SK-N-SH (cell line): ENCODE measurements at regions not wholly inside any gene's neighbourhood (a gene's known extent, or its start where the extent isn't known, plus 50 kb on each side); places are given as distances from the start of the nearest gene placed in this dataset.

Experiments
- CTCF ChIA-PET: fragments of 300-600, 350-600 bp; formaldehyde crosslinking; extraction: SDS; loops from one replicate; lab custom pipeline; 2021; lab: Yijun Ruan, JAX
- POLR2A ChIA-PET: fragments of 350-600 bp; sonication (Branson Sonifier 250); formaldehyde crosslinking; extraction: SDS; loops from one replicate; lab custom pipeline; 2020; ENCODE audit warnings: antibody characterized with exemption, inconsistent platforms; lab: Yijun Ruan, JAX
- DNase-seq: peaks from one replicate; pipeline ENCODE4 v3.0.0; 2012
- H2AFZ ChIP-seq: fragments of 200-600 bp; sonication (generic); 2 replicates; pipeline ENCODE4 v1.8.1; 2016; ENCODE audit warnings: antibody characterized with exemption, mild to moderate bottlenecking, low read depth
- H3F3A ChIP-seq: fragments of 200-600 bp; sonication (generic); replicated peaks from 2 replicates; pipeline ENCODE3; 2016; ENCODE audit warnings: antibody characterized with exemption, mild to moderate bottlenecking; ENCODE audit not compliant: insufficient read depth
- H3K27ac ChIP-seq, 2 experiments: fragments of 200-500 bp in 1 of 2; fragments of 200-600 bp in 1 of 2; sonication (Bioruptor generic) in 1 of 2; sonication (generic), shearing (Covaris generic) in 1 of 2; 2 replicates each; pipeline versions ENCODE4 v1.5.1 to v1.6.1; 2014 to 2016; ENCODE audit warnings: low read depth in 2 of 2, inconsistent platforms in 1 of 2, low read length in 1 of 2, mild to moderate bottlenecking in 1 of 2, mixed read lengths in 1 of 2
- H3K27me3 ChIP-seq: fragments of 200-600 bp; sonication (generic), shearing (Covaris generic); 2 replicates; pipeline ENCODE4 v1.6.1; 2016; ENCODE audit warnings: mixed run types; ENCODE audit not compliant: insufficient read depth
- H3K36me3 ChIP-seq, 2 experiments: fragments of 200-500 bp in 1 of 2; fragments of 200-600 bp in 1 of 2; sonication (Bioruptor generic) in 1 of 2; sonication (generic) in 1 of 2; replicated peaks in 1 of 2; 2 replicates each; pipeline versions ENCODE3 to v1.5.1; 2014 to 2016; ENCODE audit warnings: low read length in 1 of 2, mild to moderate bottlenecking in 1 of 2; ENCODE audit not compliant: insufficient read depth in 2 of 2, control insufficient read depth in 1 of 2
- H3K4me1 ChIP-seq, 2 experiments: fragments of 200-500 bp in 1 of 2; fragments of 200-600 bp in 1 of 2; sonication (Bioruptor generic) in 1 of 2; sonication (generic), shearing (Covaris generic) in 1 of 2; 2 replicates each; pipeline versions ENCODE4 v1.5.1 to v1.6.1; 2014 to 2016; ENCODE audit warnings: low read depth in 1 of 2, low read length in 1 of 2, mixed run types in 1 of 2; ENCODE audit not compliant: insufficient read depth in 2 of 2, control insufficient read depth in 1 of 2
- H3K4me2 ChIP-seq: fragments of 200-600 bp; sonication (generic), shearing (Covaris generic); 2 replicates; pipeline ENCODE4 v1.6.1; 2017; ENCODE audit warnings: mixed run types
- H3K4me3 ChIP-seq, 2 experiments: fragments of 200-500 bp in 1 of 2; fragments of 200-600 bp in 1 of 2; sonication (Bioruptor generic) in 1 of 2; sonication (generic), shearing (Covaris generic) in 1 of 2; 2 replicates each; pipeline versions ENCODE4 v1.5.1 to v1.8.1; 2014 to 2016; ENCODE audit warnings: low read depth in 2 of 2, inconsistent platforms in 1 of 2, low read length in 1 of 2, mild to moderate bottlenecking in 1 of 2, mixed read lengths in 1 of 2, moderate library complexity in 1 of 2
- H3K79me2 ChIP-seq: fragments of 200-600 bp; sonication (generic); 2 replicates; pipeline ENCODE4 v1.8.1; 2017; ENCODE audit warnings: mild to moderate bottlenecking; ENCODE audit not compliant: insufficient read depth
- H3K9ac ChIP-seq: fragments of 200-600 bp; sonication (generic); 2 replicates; pipeline ENCODE4 v1.6.1; 2017; ENCODE audit warnings: mixed run types
- H3K9me2 ChIP-seq: fragments of 200-600 bp; sonication (generic); 2 replicates; pipeline ENCODE4 v1.6.1; 2017; ENCODE audit warnings: mixed run types
- H3K9me3 ChIP-seq: fragments of 200-600 bp; sonication (generic); 2 replicates; pipeline ENCODE4 v1.6.1; 2017; ENCODE audit warnings: mixed run types, mild to moderate bottlenecking, moderate library complexity
- H4K20me1 ChIP-seq: fragments of 200-600 bp; sonication (generic); 2 replicates; pipeline ENCODE4 v1.6.1; 2017; ENCODE audit warnings: mild to moderate bottlenecking, mixed run types; ENCODE audit not compliant: insufficient read depth
- CTCF ChIP-seq: fragments of 200-600 bp; sonication (generic); IDR thresholded peaks from 2 replicates; pipeline ENCODE4 v1.6.1; 2017; ENCODE audit warnings: antibody characterized with exemption, mild to moderate bottlenecking, moderate library complexity
- EP300 ChIP-seq, 2 experiments: IDR thresholded peaks; 2 replicates each; pipeline versions ENCODE4 v1.4.0 to v1.6.1; 2012; ENCODE audit warnings: borderline replicate concordance in 1 of 2, low read depth in 1 of 2, low read length in 1 of 2
- IRF3 ChIP-seq: fragments of 150-350 bp; IDR thresholded peaks from 2 replicates; pipeline ENCODE4 v1.6.1; 2016; ENCODE audit warnings: mild to moderate bottlenecking, low read depth, low read length
- MAX ChIP-seq: IDR thresholded peaks from 2 replicates; pipeline ENCODE4 v1.4.0; 2012; ENCODE audit warnings: low read depth
- NRF1 ChIP-seq: IDR thresholded peaks from 2 replicates; pipeline ENCODE4 v1.6.1; 2012; ENCODE audit warnings: low read depth, mild to moderate bottlenecking, low read length
- RCOR1 ChIP-seq: fragments of 150-350 bp; IDR thresholded peaks from 2 replicates; pipeline ENCODE4 v1.6.1; 2017; ENCODE audit warnings: antibody characterized with exemption, low read length
- REST ChIP-seq: IDR thresholded peaks from 2 replicates; pipeline ENCODE4 v1.6.1; 2012; ENCODE audit warnings: mild to moderate bottlenecking, low read depth, low read length, moderate library complexity
- TCF12 ChIP-seq: IDR thresholded peaks from 2 replicates; pipeline ENCODE4 v1.4.0; 2012
- USF2 ChIP-seq: fragments of 150-350 bp; IDR thresholded peaks from 2 replicates; pipeline ENCODE4 v1.6.1; 2017; ENCODE audit warnings: antibody characterized with exemption, low read length, low read depth, borderline replicate concordance
- ZBTB33 ChIP-seq: IDR thresholded peaks from 2 replicates; pipeline ENCODE4 v1.4.0; 2012; ENCODE audit warnings: low read depth, borderline replicate concordance
- WGBS: methylation state at CpG from one replicate; pipeline ENCODE4 v1.1.6; 2017; ENCODE audit warnings: low lambda C conversion rate; 5-methylcytosine and 5-hydroxymethylcytosine counted together

GRCh38 chr21:34022627-34023335 lies 50.6 kb upstream of the MRPS6 start:
- H3K4me3 ChIP-seq = no peak overlapping the region
- H3F3A ChIP-seq = peaks cover 2% of the 10 kb centered on the region
- no peak for TF ChIP-seq MAX
- TF ChIP-seq IRF3 = no peak
- TF ChIP-seq NRF1 = no peak
- TF ChIP-seq ZBTB33 = no peak
- ChIA-PET CTCF (interaction anchor here (1.3 kb wide), 1 partner anchor 99 kb away, joined by 4 read pairs; no protein-coding TSS in a partner anchor), POLR2A (no interaction called here)
- no peaks in the 10 kb centered on the region; the same call in 1 of the 2 replicates for H3K9me3 ChIP-seq
- H3K4me1 ChIP-seq = peaks cover 0 to 3% of the 10 kb centered on the region in 2 experiments; a peak in 1 of 4 replicates
- H3K79me2 ChIP-seq = no peaks in the 10 kb centered on the region
- no peak overlapping the region for H3K4me2 ChIP-seq
- H3K36me3 ChIP-seq = no peaks in the 10 kb centered on the region
- DNase-seq = no peak
- 61% methylated on average over 3 of the region's 3 CpGs for WGBS
- no peaks in the 10 kb centered on the region for H4K20me1 ChIP-seq
- H3K9ac ChIP-seq = no peak overlapping the region
- no peak overlapping the region for H2AFZ ChIP-seq
- H3K27me3 ChIP-seq = no peaks in the 10 kb centered on the region
- H3K27ac ChIP-seq = no peak overlapping the region
- H3K9me2 ChIP-seq = no peaks in the 10 kb centered on the region

GRCh38 chr21:34021726-34022125 lies 51.7 kb upstream of the MRPS6 start:
- no peak overlapping the region for H2AFZ ChIP-seq
- no peaks in the 10 kb centered on the region for H3K9me2 ChIP-seq
- H3F3A ChIP-seq = no peaks in the 10 kb centered on the region
- no peak for DNase-seq
- no peaks in the 10 kb centered on the region for H4K20me1 ChIP-seq
- WGBS = 85% methylated on average over 2 of the region's 2 CpGs
- ChIA-PET POLR2A (no interaction called here), CTCF (interaction anchor here (1.3 kb wide), 1 partner anchor 98 kb away, joined by 4 read pairs; no protein-coding TSS in a partner anchor)
- H3K9me3 ChIP-seq = no peaks in the 10 kb centered on the region; the same call in 1 of the 2 replicates
- no peak overlapping the region for H3K9ac ChIP-seq
- H3K4me1 ChIP-seq = peaks cover 0 to 3% of the 10 kb centered on the region in 2 experiments; a peak in 1 of 4 replicates
- no peak overlapping the region for H3K4me3 ChIP-seq
- no peaks in the 10 kb centered on the region for H3K27me3 ChIP-seq
- H3K79me2 ChIP-seq = no peaks in the 10 kb centered on the region
- TF ChIP-seq NRF1 (no peak), RCOR1 (no peak), REST (no peak), EP300 (IDR thresholded peaks at IDR 0.05; ENCODE audit: borderline replicate concordance in 1 of 2, low read depth in 1 of 2, low read length in 1 of 2) (no peak), USF2 (no peak), IRF3 (no peak), CTCF (no peak), TCF12 (no peak)
- H3K4me2 ChIP-seq = no peak overlapping the region
- no peak overlapping the region for H3K27ac ChIP-seq
- no peaks in the 10 kb centered on the region for H3K36me3 ChIP-seq
